Natural killer cell (primary cell): ENCODE measurements at regions not wholly inside any gene's neighbourhood (a gene's known extent, or its start where the extent isn't known, plus 50 kb on each side); places are given as distances from the start of the nearest gene placed in this dataset.

Source experiments
- ATAC-seq, 3 donors: fragments of 150-1000 bp in 2 of 3; fragments of 200-7000 bp in 1 of 3; cut with Tn5 transposase; 1 replicate in 1 of 3; 2 replicates in 2 of 3; pipeline ENCODE4 v1.10.0; 2021; ENCODE audit warnings: mild to moderate bottlenecking in 2 of 3, moderate library complexity in 2 of 3
- DNase-seq, 2 donors: peaks; one replicate each; pipeline versions ENCODE4 v3.0.0 to v3.0.0-alpha.2; 2013 to 2021; ENCODE audit warnings: mixed read lengths in 1 of 2
- H3K27ac ChIP-seq: one replicate; pipeline ENCODE4 v1.5.1; 2013; ENCODE audit warnings: mild to moderate bottlenecking, low read length
- H3K27me3 ChIP-seq: one replicate; pipeline ENCODE4 v1.6.1; 2013; ENCODE audit warnings: low read length; ENCODE audit not compliant: control insufficient read depth, insufficient read depth
- H3K36me3 ChIP-seq: one replicate; pipeline ENCODE4 v1.6.1; 2013; ENCODE audit warnings: low read length; ENCODE audit not compliant: control insufficient read depth, insufficient read depth
- H3K4me1 ChIP-seq: one replicate; pipeline ENCODE4 v1.6.1; 2013; ENCODE audit warnings: low read length; ENCODE audit not compliant: control insufficient read depth, insufficient read depth
- H3K4me3 ChIP-seq: one replicate; pipeline ENCODE4 v1.5.1; 2013; ENCODE audit warnings: low read length
- H3K9me3 ChIP-seq: one replicate; pipeline ENCODE4 v1.6.1; 2013; ENCODE audit warnings: low read length; ENCODE audit not compliant: control insufficient read depth, insufficient read depth
- H3K27ac Mint-ChIP-seq, 2 donors: one replicate each; pipeline ENCODE4 v1.8.0; 2022; ENCODE audit warnings: mild to moderate bottlenecking in 2 of 2, mixed read lengths in 2 of 2, moderate library complexity in 1 of 2
- H3K27me3 Mint-ChIP-seq, 2 donors: one replicate each; pipeline ENCODE4 v1.8.0; 2022; ENCODE audit warnings: low read depth in 2 of 2, mixed read lengths in 2 of 2
- H3K36me3 Mint-ChIP-seq: one replicate; pipeline ENCODE4 v1.8.0; 2022; ENCODE audit warnings: mixed read lengths
- H3K4me1 Mint-ChIP-seq, 2 donors: one replicate each; pipeline ENCODE4 v1.8.0; 2022; ENCODE audit warnings: mixed read lengths in 2 of 2
- H3K4me3 Mint-ChIP-seq: one replicate; pipeline ENCODE4 v1.8.0; 2022; ENCODE audit warnings: mild to moderate bottlenecking, moderate library complexity, mixed read lengths
- H3K9me3 Mint-ChIP-seq, 2 donors: one replicate each; pipeline ENCODE4 v1.8.0; 2022; ENCODE audit warnings: mixed read lengths in 2 of 2
- WGBS: methylation state at CpG from one replicate; pipeline ENCODE4 v1.1.7; 2013; ENCODE audit warnings: missing lambda C conversion rate; ENCODE audit not compliant: insufficient coverage; 5-methylcytosine and 5-hydroxymethylcytosine counted together
- intact Hi-C: fragments of 100-400 bp; cut with micrococcal nuclease; formaldehyde crosslinking; loops from one replicate; pipeline ENCODE4 v1.14.2; 2022
- TF ChIP-seq, protein P1 (sequence below): fragments of 200-600 bp; IDR thresholded peaks from one replicate; pipeline ENCODE4 v1.8.0; 2022; ENCODE audit warnings: antibody characterized with exemption

DNA sequence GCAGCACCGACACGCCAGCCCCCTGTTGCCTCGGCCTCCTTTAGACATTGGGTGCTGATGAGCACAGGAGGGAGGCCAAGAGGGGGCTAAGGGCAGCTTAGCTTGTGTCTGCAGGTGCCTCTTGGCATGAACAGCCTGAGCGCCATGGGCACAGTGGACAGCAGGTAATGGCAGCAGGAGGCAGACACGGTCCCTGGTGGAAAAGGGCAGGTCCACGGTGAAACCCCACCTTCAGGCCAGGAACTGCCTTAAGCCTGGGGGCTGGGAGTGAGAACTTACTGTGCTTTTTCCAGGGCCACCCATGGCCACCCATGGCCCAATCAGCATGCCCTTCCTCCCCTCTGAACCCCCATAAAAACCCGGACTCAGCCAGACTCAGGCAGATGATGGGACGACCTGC, 633.4 kb upstream of the TMEFF2 start:
- no peaks in the 10 kb centered on the region for H3K36me3 Mint-ChIP-seq
- DNase-seq, result no peak
- intact Hi-C loops, result no loop called here
- Histone ChIP-seq H3K4me1 (no peaks in the 10 kb centered on the region), H3K9me3 (peaks cover 4% of the 10 kb centered on the region), H3K27me3 (no peaks in the 10 kb centered on the region), H3K4me3 (no peak overlapping the region), H3K36me3 (no peaks in the 10 kb centered on the region), H3K27ac (no peak overlapping the region)
- TF ChIP-seq, protein P1, sequence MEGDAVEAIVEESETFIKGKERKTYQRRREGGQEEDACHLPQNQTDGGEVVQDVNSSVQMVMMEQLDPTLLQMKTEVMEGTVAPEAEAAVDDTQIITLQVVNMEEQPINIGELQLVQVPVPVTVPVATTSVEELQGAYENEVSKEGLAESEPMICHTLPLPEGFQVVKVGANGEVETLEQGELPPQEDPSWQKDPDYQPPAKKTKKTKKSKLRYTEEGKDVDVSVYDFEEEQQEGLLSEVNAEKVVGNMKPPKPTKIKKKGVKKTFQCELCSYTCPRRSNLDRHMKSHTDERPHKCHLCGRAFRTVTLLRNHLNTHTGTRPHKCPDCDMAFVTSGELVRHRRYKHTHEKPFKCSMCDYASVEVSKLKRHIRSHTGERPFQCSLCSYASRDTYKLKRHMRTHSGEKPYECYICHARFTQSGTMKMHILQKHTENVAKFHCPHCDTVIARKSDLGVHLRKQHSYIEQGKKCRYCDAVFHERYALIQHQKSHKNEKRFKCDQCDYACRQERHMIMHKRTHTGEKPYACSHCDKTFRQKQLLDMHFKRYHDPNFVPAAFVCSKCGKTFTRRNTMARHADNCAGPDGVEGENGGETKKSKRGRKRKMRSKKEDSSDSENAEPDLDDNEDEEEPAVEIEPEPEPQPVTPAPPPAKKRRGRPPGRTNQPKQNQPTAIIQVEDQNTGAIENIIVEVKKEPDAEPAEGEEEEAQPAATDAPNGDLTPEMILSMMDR, result no peak
- no peaks in the 10 kb centered on the region for H3K27me3 Mint-ChIP-seq
- H3K4me1 Mint-ChIP-seq, result no peaks in the 10 kb centered on the region
- no peak overlapping the region for H3K27ac Mint-ChIP-seq
- ATAC-seq, result no peak
- no peak overlapping the region for H3K4me3 Mint-ChIP-seq
- 95% methylated on average over 8 of the region's 8 CpGs for WGBS
- peaks cover 10 to 24% of the 10 kb centered on the region in 2 donors for H3K9me3 Mint-ChIP-seq

DNA sequence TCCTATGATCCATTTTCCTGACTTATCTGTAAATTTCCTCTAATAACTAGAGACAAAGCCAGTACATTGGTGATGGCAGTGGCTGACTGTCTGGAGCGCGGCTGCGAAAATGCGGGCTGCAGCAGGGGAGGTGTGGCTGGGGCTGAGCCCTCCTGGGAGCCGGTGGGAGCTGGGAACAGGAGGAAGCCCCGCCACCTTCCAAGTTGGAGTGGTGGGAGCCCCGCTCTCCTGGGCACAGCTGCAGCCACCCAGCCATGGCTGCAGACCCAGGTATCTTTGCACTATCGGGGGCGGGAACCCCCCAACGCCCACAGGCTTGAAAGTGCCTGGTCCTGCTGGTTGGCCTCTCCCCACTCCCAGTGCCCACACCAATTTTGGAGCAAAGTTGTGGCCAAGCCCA, 633.0 kb upstream of the TMEFF2 start:
- WGBS, result 95% methylated on average over 10 of the region's 10 CpGs
- H3K9me3 ChIP-seq, result peaks cover 4% of the 10 kb centered on the region
- no peaks in the 10 kb centered on the region for H3K4me1 ChIP-seq
- H3K27me3 ChIP-seq, result no peaks in the 10 kb centered on the region
- no peaks in the 10 kb centered on the region for H3K27me3 Mint-ChIP-seq
- no peak overlapping the region for H3K4me3 Mint-ChIP-seq
- H3K4me1 Mint-ChIP-seq, result no peaks in the 10 kb centered on the region
- no peak overlapping the region for H3K27ac Mint-ChIP-seq
- H3K36me3 Mint-ChIP-seq, result no peaks in the 10 kb centered on the region
- DNase-seq (no peak), ATAC-seq (no peak)
- intact Hi-C loops, result no loop called here
- H3K27ac ChIP-seq, result no peak overlapping the region
- TF ChIP-seq, protein P1, result no peak
- peaks cover 11 to 24% of the 10 kb centered on the region in 2 donors for H3K9me3 Mint-ChIP-seq
- H3K4me3 ChIP-seq, result no peak overlapping the region
- H3K36me3 ChIP-seq, result no peaks in the 10 kb centered on the region

DNA sequence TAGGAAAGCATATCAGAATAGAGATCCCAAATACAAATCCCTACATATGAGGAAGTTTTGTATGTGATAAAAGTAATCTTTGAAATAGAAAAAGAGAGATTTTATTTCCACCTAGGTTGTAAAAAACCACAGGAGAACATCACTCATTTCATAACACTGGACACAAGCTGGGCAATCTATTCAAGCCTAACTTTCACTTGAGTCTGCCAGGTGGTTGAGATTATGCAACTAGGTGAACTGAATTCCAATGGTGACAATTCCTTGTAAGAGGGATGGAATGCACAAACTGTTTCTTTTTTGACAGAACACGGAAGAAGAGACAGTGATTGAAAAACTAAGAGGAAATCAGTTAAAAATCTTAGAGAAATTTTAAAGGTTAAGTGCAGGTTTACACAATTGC, 619.6 kb upstream of the TMEFF2 start:
- Mint-ChIP-seq H3K27ac (no peak overlapping the region), H3K9me3 (peaks cover 19 to 29% of the 10 kb centered on the region in 2 donors), H3K36me3 (peaks cover 14% of the 10 kb centered on the region), H3K27me3 (no peaks in the 10 kb centered on the region), H3K4me1 (no peaks in the 10 kb centered on the region), H3K4me3 (no peak overlapping the region)
- no peaks in the 10 kb centered on the region for H3K4me1 ChIP-seq
- H3K27ac ChIP-seq, result no peak overlapping the region
- H3K9me3 ChIP-seq, result no peaks in the 10 kb centered on the region
- TF ChIP-seq, protein P1, result no peak
- ATAC-seq (no peak), DNase-seq (no peak)
- intact Hi-C loops, result no loop called here
- no peaks in the 10 kb centered on the region for H3K36me3 ChIP-seq
- 63% methylated on average over 1 of the region's 1 CpG for WGBS
- H3K4me3 ChIP-seq, result no peak overlapping the region
- H3K27me3 ChIP-seq, result no peaks in the 10 kb centered on the region

DNA sequence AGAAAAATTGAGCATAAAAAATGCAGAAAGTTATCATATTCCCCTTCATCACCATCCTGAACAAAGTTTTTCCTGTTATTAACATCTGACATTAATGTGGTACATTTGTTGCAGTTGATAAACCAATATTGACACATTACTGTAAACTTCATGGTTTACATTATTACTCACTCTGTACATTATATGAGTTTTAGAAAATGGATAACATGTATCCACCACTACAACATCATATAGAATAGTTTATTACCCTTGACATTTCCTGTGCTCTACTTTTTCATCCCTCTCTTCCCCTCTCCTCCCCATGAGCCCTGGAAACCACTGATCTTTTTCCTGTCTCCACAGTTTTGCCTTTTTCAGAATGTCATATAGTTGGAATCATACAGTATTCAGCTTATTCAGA, 618.6 kb upstream of the TMEFF2 start:
- TF ChIP-seq, protein P1, result no peak
- no peak overlapping the region for H3K27ac Mint-ChIP-seq

More for the DNA sequence above, 618.6 kb upstream of the TMEFF2 start:
- intact Hi-C loops, result no loop called here
- DNase-seq (no peak), ATAC-seq (no peak)
- H3K9me3 ChIP-seq, result no peaks in the 10 kb centered on the region
- Mint-ChIP-seq H3K36me3 (peaks cover 13% of the 10 kb centered on the region), H3K4me3 (no peak overlapping the region), H3K27me3 (no peaks in the 10 kb centered on the region), H3K9me3 (peaks cover 16 to 31% of the 10 kb centered on the region in 2 donors), H3K4me1 (no peaks in the 10 kb centered on the region)
- H3K27ac ChIP-seq, result no peak overlapping the region
- H3K27me3 ChIP-seq, result no peaks in the 10 kb centered on the region
- H3K36me3 ChIP-seq, result no peaks in the 10 kb centered on the region
- H3K4me1 ChIP-seq, result no peaks in the 10 kb centered on the region
- no peak overlapping the region for H3K4me3 ChIP-seq
